Psoas muscle (tissue), 7 donors: ENCODE measurements at regions not wholly inside any gene's neighbourhood (a gene's known extent, or its start where the extent isn't known, plus 50 kb on each side); places are given as distances from the start of the nearest gene placed in this dataset.
A peak's percentile ranks its signal among the peaks of the same experiment; 100 is the strongest.

Source experiments
- ATAC-seq, 4 donors: fragments of 200-7000 bp; cut with Tn5 transposase; one replicate each; pipeline ENCODE4 v1.9.1; 2020; ENCODE audit warnings: moderate library complexity in 3 of 4, mild to moderate bottlenecking in 2 of 4
- DNase-seq, 2 donors: peaks; one replicate each; pipeline ENCODE4 v3.0.0-alpha.2; 2020
- H3K27ac ChIP-seq: fragments of 200-600 bp; one replicate; pipeline ENCODE4 v1.8.0; 2022
- H3K27me3 ChIP-seq, 3 donors: fragments of 200-600 bp in 1 of 3; one replicate each; pipeline versions ENCODE4 v1.6.1 to v1.8.0; 2013 to 2022; ENCODE audit warnings: low read length in 2 of 3, mild to moderate bottlenecking in 2 of 3, moderate library complexity in 1 of 3; ENCODE audit not compliant: insufficient read depth in 3 of 3
- H3K36me3 ChIP-seq, 2 donors: fragments of 200-600 bp in 1 of 2; one replicate each; pipeline versions ENCODE4 v1.6.1 to v1.8.0; 2013 to 2022; ENCODE audit warnings: low read depth in 1 of 2, mild to moderate bottlenecking in 1 of 2, moderate library complexity in 1 of 2; ENCODE audit not compliant: insufficient read depth in 1 of 2
- H3K4me1 ChIP-seq: fragments of 200-600 bp; one replicate; pipeline ENCODE4 v1.8.0; 2022
- H3K4me3 ChIP-seq: fragments of 200-600 bp; one replicate; pipeline ENCODE4 v1.8.0; 2022; ENCODE audit warnings: mild to moderate bottlenecking
- H3K9me3 ChIP-seq: fragments of 200-600 bp; one replicate; pipeline ENCODE4 v1.8.0; 2022
- WGBS, 3 donors: extraction: QIAGEN DNeasy Blood & Tissue Kit; methylation state at CpG; one replicate each; pipeline versions ENCODE4 v1.1.6 to v1.1.7; 2013; 5-methylcytosine and 5-hydroxymethylcytosine counted together
- intact Hi-C, 2 donors: fragments of 100-400 bp; cut with DNase I; formaldehyde crosslinking; loops; one replicate each; pipeline versions ENCODE4 v1.11.0 to v1.14.2; 2022
- TF ChIP-seq, protein P1 (sequence below): fragments of 200-600 bp; IDR thresholded peaks from one replicate; pipeline ENCODE4 v1.8.0; 2022; ENCODE audit warnings: antibody characterized with exemption
- donor health status: healthy with polysubstance abuse.
- donor health status: DM: no; HTN: no; CAD: no; lungs with moderate emphysema.
- donor health status: Bipolar disorder and iron deficiency.
- donor health status: healthy.
- donor health status: DM: yes; HTN: yes; CAD: no.
- donor health status: DM: no; HTN: no; CAD: no.
- donor health status: DM: yes; HTN: yes; CAD: no.

DNA sequence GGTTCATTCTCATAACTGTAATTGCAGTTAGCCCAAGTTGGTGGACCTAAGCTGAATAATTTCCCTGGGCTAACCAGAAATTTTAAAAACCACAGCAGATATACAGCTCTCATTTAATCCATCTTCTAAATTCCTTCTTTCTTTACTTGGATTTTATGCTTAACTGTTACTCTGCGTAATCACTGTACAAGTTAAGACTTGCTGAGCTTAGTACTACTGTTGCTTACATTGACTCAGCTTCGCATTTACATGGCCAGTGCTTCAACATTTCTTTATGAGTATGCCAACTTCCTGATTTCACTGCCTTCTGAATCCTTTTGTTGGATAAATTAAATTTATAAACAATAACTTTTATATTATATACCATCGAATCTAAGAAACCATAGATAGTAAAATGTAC is 147.4 kb downstream of the SLC38A4 start:
- DNase-seq (no peak), ATAC-seq (no peak)
- Histone ChIP-seq H3K9me3 (no peaks in the 10 kb centered on the region), H3K4me1 (peaks cover 26% of the 10 kb centered on the region), H3K36me3 (no peaks in the 10 kb centered on the region), H3K27ac (peak overlapping the region; percentile 24), H3K4me3 (no peak overlapping the region), H3K27me3 (no peaks in the 10 kb centered on the region)
- intact Hi-C loops, result loop anchor here in 1 of 2 donors (5.0 to 10.0 kb wide), 5 partner anchors 96 to 554 kb away; partner anchors contain the start of gene SLC38A2
- WGBS, 3 donors, result 90 to 94% (median 93%) methylated on average over 3 of the region's 3 CpGs
- TF ChIP-seq, protein P1, sequence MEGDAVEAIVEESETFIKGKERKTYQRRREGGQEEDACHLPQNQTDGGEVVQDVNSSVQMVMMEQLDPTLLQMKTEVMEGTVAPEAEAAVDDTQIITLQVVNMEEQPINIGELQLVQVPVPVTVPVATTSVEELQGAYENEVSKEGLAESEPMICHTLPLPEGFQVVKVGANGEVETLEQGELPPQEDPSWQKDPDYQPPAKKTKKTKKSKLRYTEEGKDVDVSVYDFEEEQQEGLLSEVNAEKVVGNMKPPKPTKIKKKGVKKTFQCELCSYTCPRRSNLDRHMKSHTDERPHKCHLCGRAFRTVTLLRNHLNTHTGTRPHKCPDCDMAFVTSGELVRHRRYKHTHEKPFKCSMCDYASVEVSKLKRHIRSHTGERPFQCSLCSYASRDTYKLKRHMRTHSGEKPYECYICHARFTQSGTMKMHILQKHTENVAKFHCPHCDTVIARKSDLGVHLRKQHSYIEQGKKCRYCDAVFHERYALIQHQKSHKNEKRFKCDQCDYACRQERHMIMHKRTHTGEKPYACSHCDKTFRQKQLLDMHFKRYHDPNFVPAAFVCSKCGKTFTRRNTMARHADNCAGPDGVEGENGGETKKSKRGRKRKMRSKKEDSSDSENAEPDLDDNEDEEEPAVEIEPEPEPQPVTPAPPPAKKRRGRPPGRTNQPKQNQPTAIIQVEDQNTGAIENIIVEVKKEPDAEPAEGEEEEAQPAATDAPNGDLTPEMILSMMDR, result no peak

DNA sequence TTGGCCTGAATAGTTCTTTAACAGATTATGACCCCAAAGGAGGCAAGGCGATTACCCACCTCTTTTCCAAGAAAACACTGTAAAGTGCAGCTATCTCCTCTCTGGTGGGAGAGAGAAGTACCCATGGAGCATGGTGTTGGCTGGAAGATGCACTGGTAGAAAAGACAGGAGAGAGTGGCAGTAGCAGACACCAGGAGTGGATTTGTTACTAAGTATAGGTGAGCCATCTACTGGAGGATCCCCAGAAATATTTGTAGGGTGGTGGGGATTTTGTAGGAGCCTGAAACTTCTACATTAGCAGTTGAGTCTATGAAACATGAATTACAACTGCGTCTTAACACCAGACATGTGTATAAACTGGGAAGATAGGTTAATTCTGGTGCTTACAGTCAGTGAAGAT is 148.0 kb downstream of the SLC38A4 start:
- intact Hi-C loops, result loop anchor here in 1 of 2 donors (2.0 to 10.0 kb wide), 6 partner anchors 97 to 553 kb away; partner anchors contain the start of gene SLC38A2
- Histone ChIP-seq H3K4me1 (peaks cover 26% of the 10 kb centered on the region), H3K4me3 (no peak overlapping the region), H3K36me3 (no peaks in the 10 kb centered on the region), H3K27me3 (no peaks in the 10 kb centered on the region), H3K9me3 (no peaks in the 10 kb centered on the region), H3K27ac (peak overlapping the region; percentile 24)
- WGBS, 3 donors, result 92 to 98% (median 93%) methylated on average over 2 of the region's 2 CpGs
- TF ChIP-seq, protein P1, result peak; percentile 30
- ATAC-seq, result peak; percentile 75 to 83 (median 82)
- no peak for DNase-seq

DNA sequence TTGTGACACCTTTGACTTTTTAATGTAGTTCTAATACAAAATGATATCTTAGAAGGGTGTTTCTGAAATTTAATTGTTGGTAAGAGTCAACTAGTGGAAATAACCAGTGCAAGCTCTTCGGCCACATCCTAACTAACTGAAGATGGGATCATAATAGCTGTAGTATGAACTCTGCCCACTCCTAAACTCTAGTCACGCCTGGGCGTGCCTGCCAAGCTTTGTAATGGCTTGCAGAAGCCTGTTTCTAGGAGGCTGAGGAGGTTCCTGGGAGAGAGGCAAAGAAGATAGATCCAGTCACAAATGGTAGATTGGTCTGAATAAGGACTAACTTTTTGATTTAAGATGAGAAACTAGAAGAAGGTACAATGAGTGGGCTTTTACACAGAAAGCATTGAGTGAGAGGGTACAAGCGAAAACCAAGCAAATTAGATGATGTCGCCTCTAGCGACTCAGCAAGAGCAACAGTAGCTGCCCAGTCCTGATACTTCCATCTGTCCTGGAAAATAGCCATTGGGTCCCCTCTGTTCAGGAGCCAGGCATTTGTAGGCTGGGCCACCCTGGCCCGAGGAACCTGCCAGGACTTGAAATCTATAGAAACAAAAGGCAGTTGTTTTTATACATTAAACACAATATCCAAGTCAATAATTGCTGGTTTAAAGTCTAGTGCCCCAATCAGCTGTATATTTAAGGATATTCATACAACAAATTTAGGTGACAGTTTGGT is 148.8 kb downstream of the SLC38A4 start:
- intact Hi-C loops, result loop anchor here in 1 of 2 donors (2.0 to 10.0 kb wide), 6 partner anchors 98 to 552 kb away; partner anchors contain the start of gene SLC38A2
- DNase-seq (no peak), ATAC-seq (no peak)
- H3K36me3 ChIP-seq, result no peaks in the 10 kb centered on the region
- TF ChIP-seq, protein P1, result no peak
- peaks cover 26% of the 10 kb centered on the region for H3K4me1 ChIP-seq
- no peak overlapping the region for H3K4me3 ChIP-seq
- 78 to 87% (median 80%) methylated on average over 7 of the region's 7 CpGs for WGBS, 3 donors
- H3K27ac ChIP-seq, result no peak overlapping the region
- no peaks in the 10 kb centered on the region for H3K9me3 ChIP-seq
- no peaks in the 10 kb centered on the region for H3K27me3 ChIP-seq

DNA sequence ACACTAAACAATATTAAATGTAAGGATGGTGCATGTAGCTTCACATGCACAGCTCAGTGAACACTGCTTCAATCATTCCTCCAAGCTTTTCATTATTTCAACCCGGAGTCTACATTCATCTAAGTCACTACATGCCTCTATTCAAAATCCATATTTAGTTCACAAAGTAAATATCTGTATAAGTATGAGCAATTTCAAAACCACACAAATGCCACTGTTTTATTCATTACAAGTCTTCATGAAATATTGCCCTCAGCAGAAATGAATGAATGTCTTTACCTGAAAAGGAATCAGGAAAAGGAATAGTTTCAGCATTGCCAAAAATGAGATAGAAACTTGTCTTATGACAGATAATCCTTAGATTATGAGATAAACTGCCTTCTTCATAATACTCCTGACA is 149.4 kb downstream of the SLC38A4 start:
- TF ChIP-seq, protein P1, result no peak
- no peak for ATAC-seq
- no peaks in the 10 kb centered on the region for H3K36me3 ChIP-seq
- no peaks in the 10 kb centered on the region for H3K27me3 ChIP-seq
- H3K9me3 ChIP-seq, result no peaks in the 10 kb centered on the region
- intact Hi-C loops, result loop anchor here in 1 of 2 donors (2.0 to 10.0 kb wide), 6 partner anchors 98 to 552 kb away; partner anchors contain the start of gene SLC38A2
- H3K4me3 ChIP-seq, result no peak overlapping the region
- no peak for DNase-seq
- 76 to 94% (median 89%) methylated on average over 1 of the region's 1 CpG for WGBS, 3 donors
- no peak overlapping the region for H3K27ac ChIP-seq
- H3K4me1 ChIP-seq, result peaks cover 26% of the 10 kb centered on the region
